CD4-positive, alpha-beta T cell treated with Interleukin-4 for 1 hour (primary cell): ENCODE measurements at regions not wholly inside any gene's neighbourhood (a gene's known extent, or its start where the extent isn't known, plus 50 kb on each side); places are given as distances from the start of the nearest gene placed in this dataset.

Source experiments
- DNase-seq, 2 donors: peaks; one replicate each; pipeline ENCODE4 v3.0.0-alpha.2; 2020 to 2022

GRCh38 chr9:116102596-116102995 is 51.0 kb upstream of the PAPPA start:
- no peak for DNase-seq
